Breast epithelium (tissue), 3 donors: ENCODE measurements at regions not wholly inside any gene's neighbourhood (a gene's known extent, or its start where the extent isn't known, plus 50 kb on each side); places are given as distances from the start of the nearest gene placed in this dataset.

Experiments
- CTCF ChIP-seq, 3 donors: fragments of 450-650 bp; IDR thresholded peaks; one replicate each; pipeline ENCODE4 v1.5.1; 2016 to 2017; ENCODE audit warnings: antibody characterized with exemption in 3 of 3, mild to moderate bottlenecking in 3 of 3, moderate library complexity in 3 of 3
- POLR2A ChIP-seq: fragments of 450-650 bp; IDR thresholded peaks from one replicate; pipeline ENCODE4 v1.6.1; 2016; ENCODE audit warnings: antibody characterized with exemption, mild to moderate bottlenecking, moderate library complexity
- POLR2AphosphoS5 ChIP-seq, 3 donors: sonication (generic); formaldehyde crosslinking; IDR thresholded peaks; one replicate each; pipeline ENCODE4 v1.6.1; 2017; ENCODE audit warnings: antibody characterized with exemption in 3 of 3

- TF ChIP-seq POLR2A (no peak), CTCF (IDR thresholded peaks at IDR 0.05) (no peak), POLR2AphosphoS5 (IDR thresholded peaks at IDR 0.05) (no peak)
Observed at GRCh38 chr10:123513870-123514269, 152.3 kb upstream of the GPR26 start.
